OCI-LY1 (cell line): ENCODE measurements at regions not wholly inside any gene's neighbourhood (a gene's known extent, or its start where the extent isn't known, plus 50 kb on each side); places are given as distances from the start of the nearest gene placed in this dataset.

Experiments
- H2AFZ ChIP-seq: fragments of 200-600 bp; sonication (generic), shearing (Covaris generic); 2 replicates; pipeline ENCODE4 v1.6.0; 2014; ENCODE audit warnings: antibody characterized with exemption, mild to moderate bottlenecking, low read length
- H3F3A ChIP-seq: fragments of 200-600 bp; sonication (generic), shearing (Covaris generic); 2 replicates; pipeline ENCODE4 v1.6.0; 2014; ENCODE audit warnings: mild to moderate bottlenecking, antibody characterized with exemption, low read length, moderate library complexity; ENCODE audit not compliant: insufficient read depth
- H3K27ac ChIP-seq: fragments of 200-600 bp; sonication (generic); 2 replicates; pipeline ENCODE4 v1.5.1; 2014; ENCODE audit warnings: low read length, mixed run types, mild to moderate bottlenecking, low read depth; ENCODE audit not compliant: poor library complexity, severe bottlenecking
- H3K27me3 ChIP-seq: fragments of 200-600 bp; sonication (generic); 2 replicates; pipeline ENCODE4 v1.6.0; 2014; ENCODE audit warnings: antibody characterized with exemption, mild to moderate bottlenecking, low read length, moderate library complexity; ENCODE audit not compliant: insufficient read depth
- H3K36me3 ChIP-seq: fragments of 200-600 bp; sonication (generic); 2 replicates; pipeline ENCODE4 v1.6.1; 2014; ENCODE audit warnings: mild to moderate bottlenecking, antibody characterized with exemption, low read length, moderate library complexity, mixed read lengths; ENCODE audit not compliant: insufficient read depth
- H3K4me1 ChIP-seq: fragments of 200-600 bp; sonication (generic); 2 replicates; pipeline ENCODE4 v1.5.1; 2014; ENCODE audit warnings: mild to moderate bottlenecking, low read length, moderate library complexity; ENCODE audit not compliant: insufficient read depth, severe bottlenecking
- H3K4me2 ChIP-seq: fragments of 200-600 bp; sonication (generic), shearing (Covaris generic); 2 replicates; pipeline ENCODE4 v1.6.1; 2014; ENCODE audit warnings: low read length
- H3K4me3 ChIP-seq: fragments of 200-600 bp; sonication (generic); 2 replicates; pipeline ENCODE4 v1.5.1; 2014; ENCODE audit warnings: low read length, low read depth, mild to moderate bottlenecking, mixed read lengths; ENCODE audit not compliant: poor library complexity, severe bottlenecking
- H3K79me2 ChIP-seq: fragments of 200-600 bp; shearing (Covaris generic); 2 replicates; pipeline ENCODE4 v1.6.1; 2016; ENCODE audit warnings: mixed run types, low read length, mixed read lengths; ENCODE audit not compliant: insufficient read depth
- H3K9ac ChIP-seq: fragments of 200-600 bp; sonication (generic), shearing (Covaris generic); 2 replicates; pipeline ENCODE4 v1.6.1; 2014; ENCODE audit warnings: mild to moderate bottlenecking, low read length, mixed read lengths
- H3K9me2 ChIP-seq: fragments of 200-600 bp; sonication (generic), shearing (Covaris generic); 2 replicates; pipeline ENCODE4 v1.6.1; 2014; ENCODE audit warnings: low read depth, mild to moderate bottlenecking, low read length, mixed read lengths
- H3K9me3 ChIP-seq: fragments of 200-600 bp; shearing (Covaris generic); 2 replicates; pipeline ENCODE4 v1.6.1; 2014; ENCODE audit warnings: low read length, mixed read lengths
- H4K20me1 ChIP-seq: fragments of 200-600 bp; sonication (generic), shearing (Covaris generic); 2 replicates; pipeline ENCODE4 v1.6.0; 2016; ENCODE audit warnings: mild to moderate bottlenecking, low read length; ENCODE audit not compliant: insufficient read depth
- EZH2 ChIP-seq: fragments of 200-600 bp; sonication (generic), shearing (Covaris generic); IDR thresholded peaks from 2 replicates; pipeline ENCODE4 v1.8.0; 2017; ENCODE audit warnings: borderline replicate concordance, mixed run types, mild to moderate bottlenecking, antibody characterized with exemption, low read length, moderate library complexity, mixed read lengths
- TF ChIP-seq, protein P1 (sequence below): fragments of 200-600 bp; sonication (generic), shearing (Covaris generic); IDR thresholded peaks from 2 replicates; pipeline ENCODE4 v1.5.1; 2017; ENCODE audit warnings: mild to moderate bottlenecking, antibody characterized with exemption, low read length, moderate library complexity, mixed read lengths

- Histone ChIP-seq H3K9ac (no peak overlapping the region), H3K27me3 (no peaks in the 10 kb centered on the region), H2AFZ (no peak overlapping the region), H3K4me1 (peaks cover 3% of the 10 kb centered on the region), H3K36me3 (no peaks in the 10 kb centered on the region), H3K79me2 (no peaks in the 10 kb centered on the region), H3K9me2 (no peaks in the 10 kb centered on the region), H4K20me1 (no peaks in the 10 kb centered on the region), H3K9me3 (no peaks in the 10 kb centered on the region), H3K4me3 (no peak overlapping the region), H3F3A (no peaks in the 10 kb centered on the region), H3K27ac (no peak overlapping the region), H3K4me2 (no peak overlapping the region)
- no peak for TF ChIP-seq EZH2
- TF ChIP-seq, protein P1, sequence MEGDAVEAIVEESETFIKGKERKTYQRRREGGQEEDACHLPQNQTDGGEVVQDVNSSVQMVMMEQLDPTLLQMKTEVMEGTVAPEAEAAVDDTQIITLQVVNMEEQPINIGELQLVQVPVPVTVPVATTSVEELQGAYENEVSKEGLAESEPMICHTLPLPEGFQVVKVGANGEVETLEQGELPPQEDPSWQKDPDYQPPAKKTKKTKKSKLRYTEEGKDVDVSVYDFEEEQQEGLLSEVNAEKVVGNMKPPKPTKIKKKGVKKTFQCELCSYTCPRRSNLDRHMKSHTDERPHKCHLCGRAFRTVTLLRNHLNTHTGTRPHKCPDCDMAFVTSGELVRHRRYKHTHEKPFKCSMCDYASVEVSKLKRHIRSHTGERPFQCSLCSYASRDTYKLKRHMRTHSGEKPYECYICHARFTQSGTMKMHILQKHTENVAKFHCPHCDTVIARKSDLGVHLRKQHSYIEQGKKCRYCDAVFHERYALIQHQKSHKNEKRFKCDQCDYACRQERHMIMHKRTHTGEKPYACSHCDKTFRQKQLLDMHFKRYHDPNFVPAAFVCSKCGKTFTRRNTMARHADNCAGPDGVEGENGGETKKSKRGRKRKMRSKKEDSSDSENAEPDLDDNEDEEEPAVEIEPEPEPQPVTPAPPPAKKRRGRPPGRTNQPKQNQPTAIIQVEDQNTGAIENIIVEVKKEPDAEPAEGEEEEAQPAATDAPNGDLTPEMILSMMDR = no peak
Measured at GRCh38 chrX:42533761-42534160, 244.2 kb downstream of the PPP1R2C start.

DNA sequence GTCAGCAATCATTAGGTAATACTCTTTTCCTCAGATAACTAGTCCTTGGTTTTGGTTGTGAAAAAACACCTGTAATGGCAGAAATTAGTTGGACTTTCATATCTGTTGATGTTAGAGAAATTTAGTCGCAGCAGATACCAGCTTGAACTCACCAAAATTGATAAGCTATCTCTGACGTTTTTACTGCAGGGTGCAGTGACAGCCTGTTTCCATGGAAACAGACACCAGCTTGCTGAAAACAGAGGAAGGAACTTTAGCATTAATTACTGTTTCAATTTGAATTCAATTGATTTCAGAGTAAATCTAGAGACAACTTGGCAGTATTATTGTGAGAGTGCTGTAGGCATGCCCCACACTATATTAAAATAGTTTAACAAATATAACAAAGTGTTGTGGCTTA lies 246.5 kb downstream of the PPP1R2C start:
- Histone ChIP-seq H3K27ac (no peak overlapping the region), H3F3A (no peaks in the 10 kb centered on the region), H3K9ac (no peak overlapping the region), H3K9me2 (no peaks in the 10 kb centered on the region), H3K9me3 (no peaks in the 10 kb centered on the region), H2AFZ (no peak overlapping the region), H3K4me2 (no peak overlapping the region), H3K27me3 (no peaks in the 10 kb centered on the region), H3K36me3 (no peaks in the 10 kb centered on the region), H3K4me1 (no peaks in the 10 kb centered on the region), H3K79me2 (no peaks in the 10 kb centered on the region), H3K4me3 (no peak overlapping the region), H4K20me1 (no peaks in the 10 kb centered on the region)
- TF ChIP-seq EZH2 = no peak
- TF ChIP-seq, protein P1 = no peak

DNA sequence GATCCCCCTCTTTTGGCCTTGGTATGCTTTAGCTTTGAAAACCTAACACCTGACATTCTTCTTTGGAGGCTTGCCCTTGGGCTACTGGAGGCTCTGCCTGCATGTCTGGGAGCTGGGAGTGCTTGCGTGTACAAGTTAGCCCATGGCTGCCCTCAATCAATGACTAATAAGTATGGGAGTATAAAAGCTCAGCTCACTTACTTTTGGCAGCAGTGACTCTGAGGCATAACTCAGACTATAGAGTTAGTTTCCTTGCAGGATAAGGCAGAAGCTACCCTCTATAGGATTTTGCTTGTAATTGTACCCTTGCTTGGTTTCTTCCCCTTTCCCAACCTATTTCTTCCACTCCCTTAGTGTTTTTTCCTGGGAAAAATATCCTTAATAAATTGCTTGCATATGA lies 247.9 kb downstream of the PPP1R2C start:
- Histone ChIP-seq H3F3A (no peaks in the 10 kb centered on the region), H3K4me1 (no peaks in the 10 kb centered on the region), H3K9me3 (no peaks in the 10 kb centered on the region), H2AFZ (no peak overlapping the region), H4K20me1 (no peaks in the 10 kb centered on the region), H3K4me3 (no peak overlapping the region), H3K79me2 (no peaks in the 10 kb centered on the region), H3K27me3 (no peaks in the 10 kb centered on the region), H3K4me2 (no peak overlapping the region), H3K9ac (no peak overlapping the region), H3K9me2 (no peaks in the 10 kb centered on the region), H3K36me3 (no peaks in the 10 kb centered on the region), H3K27ac (no peak overlapping the region)
- TF ChIP-seq, protein P1 = no peak
- TF ChIP-seq EZH2 = no peak
